ENCODE measurements at regions not wholly inside any gene's neighbourhood (a gene's known extent, or its start where the extent isn't known, plus 50 kb on each side); places are given as distances from the start of the nearest gene placed in this dataset.

DNA sequence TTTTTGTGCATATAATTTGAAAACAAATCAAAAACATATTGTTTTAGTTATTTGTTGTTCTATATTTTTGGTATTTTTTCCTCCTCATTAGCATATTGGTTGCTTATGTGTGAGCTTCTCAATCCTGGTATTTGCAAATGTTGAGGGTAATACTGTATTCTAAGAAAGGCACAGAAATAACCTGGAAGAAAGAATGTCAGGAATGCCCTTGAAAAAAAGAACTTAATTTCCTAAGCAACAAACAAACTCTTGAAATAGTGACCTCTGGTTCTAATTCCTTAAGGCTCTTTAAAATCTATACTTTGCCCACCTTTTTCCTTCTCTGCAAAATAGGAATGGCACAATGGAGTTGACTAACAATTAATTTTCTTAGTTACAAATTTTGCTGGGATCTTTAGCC, 117.5 kb downstream of the HMHB1 start:
- no peak for TF ChIP-seq CTCF (conservative IDR thresholded peaks at IDR 0.05)
- no peak for TF ChIP-seq EZH2 (IDR thresholded peaks at IDR 0.05; ENCODE audit: low read depth)

All from PC-9 (cell line).